Fibroblast of the aortic adventitia (primary cell): ENCODE measurements at regions not wholly inside any gene's neighbourhood (a gene's known extent, or its start where the extent isn't known, plus 50 kb on each side); places are given as distances from the start of the nearest gene placed in this dataset.

ENCODE experiments used
- DNase-seq: peaks from one replicate; pipeline ENCODE4 v3.0.0-alpha.2; 2010; ENCODE audit warnings: low read depth
- H3K4me3 ChIP-seq: 2 replicates; pipeline ENCODE4 v1.5.1; 2011; ENCODE audit warnings: low read depth, mild to moderate bottlenecking, control low read depth, low read length, moderate library complexity
- CTCF ChIP-seq: IDR thresholded peaks from 2 replicates; pipeline ENCODE4 v1.5.1; 2011; ENCODE audit warnings: mild to moderate bottlenecking, low read length, control low read depth, inconsistent platforms; ENCODE audit not compliant: insufficient read depth

- no peak for TF ChIP-seq CTCF
- no peak overlapping the region for H3K4me3 ChIP-seq
- no peak for DNase-seq
Observed at GRCh38 chr14:98682726-98683125, 589.3 kb downstream of the BCL11B start.

GRCh38 chr14:98684468-98684867, 587.5 kb downstream of the BCL11B start:
- DNase-seq = no peak
- no peak overlapping the region for H3K4me3 ChIP-seq
- no peak for TF ChIP-seq CTCF

GRCh38 chr14:98685725-98686124, 586.3 kb downstream of the BCL11B start:
- TF ChIP-seq CTCF = no peak
- DNase-seq = no peak
- no peak overlapping the region for H3K4me3 ChIP-seq

- DNase-seq = no peak
Observed at GRCh38 chr14:98688446-98688845, 583.6 kb downstream of the BCL11B start.

GRCh38 chr14:98689951-98690350, 582.0 kb downstream of the BCL11B start:
- H3K4me3 ChIP-seq = no peak overlapping the region
- DNase-seq = no peak
- no peak for TF ChIP-seq CTCF

More at GRCh38 chr14:98688446-98688845, 583.6 kb downstream of the BCL11B start:
- H3K4me3 ChIP-seq = no peak overlapping the region
- TF ChIP-seq CTCF = no peak

- H3K4me3 ChIP-seq = no peak overlapping the region
- TF ChIP-seq CTCF = no peak
- no peak for DNase-seq
Observed at GRCh38 chr14:98692832-98693231, 579.2 kb downstream of the BCL11B start.

- TF ChIP-seq CTCF = no peak
- DNase-seq = no peak
- no peak overlapping the region for H3K4me3 ChIP-seq
Observed at GRCh38 chr14:98694541-98694940, 577.5 kb downstream of the BCL11B start.
